ENCODE measurements at regions not wholly inside any gene's neighbourhood (a gene's known extent, or its start where the extent isn't known, plus 50 kb on each side); places are given as distances from the start of the nearest gene placed in this dataset.

GRCh38 chr11:104380358-104380757 lies 216.4 kb upstream of the PDGFD start:
- TF ChIP-seq ZNF274 (IDR thresholded peaks at IDR 0.05; ENCODE audit: low read depth, low read length): no peak
- TF ChIP-seq YY1 (IDR thresholded peaks at IDR 0.05; ENCODE audit: insufficient read depth, insufficient read length): no peak
